ENCODE measurements at regions not wholly inside any gene's neighbourhood (a gene's known extent, or its start where the extent isn't known, plus 50 kb on each side); places are given as distances from the start of the nearest gene placed in this dataset.

DNA sequence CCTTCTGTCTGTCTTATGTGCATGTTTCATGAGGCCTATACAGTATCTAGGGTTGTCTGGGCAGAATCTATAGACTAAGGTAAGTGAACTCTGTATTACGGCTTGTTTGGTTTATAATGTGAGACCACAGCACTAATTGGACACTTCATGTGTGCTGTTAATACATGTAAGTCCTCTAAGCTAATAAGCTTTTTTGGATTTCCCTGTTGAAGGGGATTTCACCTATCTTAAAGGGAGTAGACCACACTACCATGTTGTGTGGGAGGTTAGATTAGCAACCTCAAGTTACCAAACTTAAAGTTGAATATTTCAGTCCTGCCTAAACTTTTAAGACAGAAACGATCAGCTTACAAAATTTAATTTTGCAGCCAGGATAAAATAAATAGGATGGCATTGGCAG, 189.8 kb upstream of the GOLIM4 start:
- WGBS, 2 donors, result 93 to 96% methylated on average over 2 of the region's 2 CpGs
- Histone ChIP-seq H3K4me3 (replicated peaks in 1 of 3) (no peak overlapping the region), H3K36me3 (no peaks in the 10 kb centered on the region), H3K9me3 (no peaks in the 10 kb centered on the region), H3K27me3 (no peaks in the 10 kb centered on the region), H3K4me1 (no peaks in the 10 kb centered on the region), H3K27ac (no peak overlapping the region)
- no peak for DNase-seq
- intact Hi-C loops (cut with DNase I), result no loop called here
- TF ChIP-seq, protein P1, sequence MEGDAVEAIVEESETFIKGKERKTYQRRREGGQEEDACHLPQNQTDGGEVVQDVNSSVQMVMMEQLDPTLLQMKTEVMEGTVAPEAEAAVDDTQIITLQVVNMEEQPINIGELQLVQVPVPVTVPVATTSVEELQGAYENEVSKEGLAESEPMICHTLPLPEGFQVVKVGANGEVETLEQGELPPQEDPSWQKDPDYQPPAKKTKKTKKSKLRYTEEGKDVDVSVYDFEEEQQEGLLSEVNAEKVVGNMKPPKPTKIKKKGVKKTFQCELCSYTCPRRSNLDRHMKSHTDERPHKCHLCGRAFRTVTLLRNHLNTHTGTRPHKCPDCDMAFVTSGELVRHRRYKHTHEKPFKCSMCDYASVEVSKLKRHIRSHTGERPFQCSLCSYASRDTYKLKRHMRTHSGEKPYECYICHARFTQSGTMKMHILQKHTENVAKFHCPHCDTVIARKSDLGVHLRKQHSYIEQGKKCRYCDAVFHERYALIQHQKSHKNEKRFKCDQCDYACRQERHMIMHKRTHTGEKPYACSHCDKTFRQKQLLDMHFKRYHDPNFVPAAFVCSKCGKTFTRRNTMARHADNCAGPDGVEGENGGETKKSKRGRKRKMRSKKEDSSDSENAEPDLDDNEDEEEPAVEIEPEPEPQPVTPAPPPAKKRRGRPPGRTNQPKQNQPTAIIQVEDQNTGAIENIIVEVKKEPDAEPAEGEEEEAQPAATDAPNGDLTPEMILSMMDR (IDR thresholded peaks at IDR 0.05), result no peak
- no peak for TF ChIP-seq POLR2A (IDR thresholded peaks at IDR 0.05)

GRCh38 chr3:168284728-168285127, 189.0 kb upstream of the GOLIM4 start:
- no peaks in the 10 kb centered on the region for H3K9me3 ChIP-seq
- no peak overlapping the region for H3K27ac ChIP-seq
- H3K27me3 ChIP-seq, result no peaks in the 10 kb centered on the region
- no peak for TF ChIP-seq POLR2A (IDR thresholded peaks at IDR 0.05)
- TF ChIP-seq, protein P1 (IDR thresholded peaks at IDR 0.05), result no peak
- 72 to 76% methylated on average over 5 of the region's 5 CpGs for WGBS, 2 donors
- no peak overlapping the region for H3K4me3 ChIP-seq (replicated peaks in 1 of 3)
- DNase-seq, result no peak
- no peaks in the 10 kb centered on the region for H3K4me1 ChIP-seq
- H3K36me3 ChIP-seq, result no peaks in the 10 kb centered on the region
- intact Hi-C loops (cut with DNase I), result no loop called here

- no peaks in the 10 kb centered on the region for H3K36me3 ChIP-seq
- intact Hi-C loops (cut with DNase I), result no loop called here
- no peaks in the 10 kb centered on the region for H3K4me1 ChIP-seq
Measured at GRCh38 chr3:168275662-168276061, 179.9 kb upstream of the GOLIM4 start.

GRCh38 chr3:168273917-168274316, 178.2 kb upstream of the GOLIM4 start:
- Histone ChIP-seq H3K27ac (no peak overlapping the region), H3K4me1 (no peaks in the 10 kb centered on the region), H3K27me3 (no peaks in the 10 kb centered on the region), H3K36me3 (no peaks in the 10 kb centered on the region), H3K4me3 (replicated peaks in 1 of 3) (no peak overlapping the region), H3K9me3 (no peaks in the 10 kb centered on the region)
- 85 to 93% methylated on average over 2 of the region's 2 CpGs for WGBS, 2 donors
- TF ChIP-seq, protein P1 (IDR thresholded peaks at IDR 0.05), result no peak
- no peak for TF ChIP-seq POLR2A (IDR thresholded peaks at IDR 0.05)
- DNase-seq, result no peak
- intact Hi-C loops (cut with DNase I), result no loop called here

More at GRCh38 chr3:168275662-168276061, 179.9 kb upstream of the GOLIM4 start:
- no peak for DNase-seq
- no peak overlapping the region for H3K4me3 ChIP-seq (replicated peaks in 1 of 3)
- H3K27ac ChIP-seq, result no peak overlapping the region
- WGBS, 2 donors, result 83% methylated on average over 3 of the region's 3 CpGs
- TF ChIP-seq POLR2A (IDR thresholded peaks at IDR 0.05), result no peak
- TF ChIP-seq, protein P1 (IDR thresholded peaks at IDR 0.05), result no peak
- no peaks in the 10 kb centered on the region for H3K27me3 ChIP-seq
- no peaks in the 10 kb centered on the region for H3K9me3 ChIP-seq

DNA sequence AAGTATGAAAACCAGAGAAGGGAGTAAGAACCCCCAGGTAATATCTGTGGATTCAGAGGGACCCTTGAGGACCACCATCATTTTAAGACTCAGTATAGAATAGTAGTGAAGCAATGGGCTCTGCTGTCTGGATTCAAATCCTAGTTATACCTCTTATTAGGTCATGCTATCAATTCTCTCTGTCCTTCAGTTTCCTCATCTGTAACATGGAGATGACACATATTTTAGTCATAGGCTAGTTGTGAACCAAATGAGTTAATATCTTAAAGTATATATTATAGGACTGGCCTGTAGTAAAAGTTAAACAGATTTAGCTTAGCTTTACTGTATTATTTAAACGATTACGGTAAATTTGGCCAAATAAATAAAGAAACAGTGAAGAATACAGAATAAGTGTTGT, 177.3 kb upstream of the GOLIM4 start:
- Histone ChIP-seq H3K27ac (no peak overlapping the region), H3K36me3 (no peaks in the 10 kb centered on the region), H3K4me3 (replicated peaks in 1 of 3) (no peak overlapping the region), H3K4me1 (no peaks in the 10 kb centered on the region), H3K9me3 (no peaks in the 10 kb centered on the region), H3K27me3 (no peaks in the 10 kb centered on the region)
- DNase-seq, result no peak
- 98% methylated on average over 2 of the region's 2 CpGs for WGBS, 2 donors
- intact Hi-C loops (cut with DNase I), result no loop called here
- TF ChIP-seq, protein P1 (IDR thresholded peaks at IDR 0.05), result no peak
- TF ChIP-seq POLR2A (IDR thresholded peaks at IDR 0.05), result no peak

Measured in thyroid gland (tissue), 4 donors.